ENCODE measurements at regions not wholly inside any gene's neighbourhood (a gene's known extent, or its start where the extent isn't known, plus 50 kb on each side); places are given as distances from the start of the nearest gene placed in this dataset.
"Not testable (repeated sequence)": the region's sequence is repeated elsewhere in the genome, so short reads cannot be mapped to it uniquely, and the experiment has no call there.

DNA sequence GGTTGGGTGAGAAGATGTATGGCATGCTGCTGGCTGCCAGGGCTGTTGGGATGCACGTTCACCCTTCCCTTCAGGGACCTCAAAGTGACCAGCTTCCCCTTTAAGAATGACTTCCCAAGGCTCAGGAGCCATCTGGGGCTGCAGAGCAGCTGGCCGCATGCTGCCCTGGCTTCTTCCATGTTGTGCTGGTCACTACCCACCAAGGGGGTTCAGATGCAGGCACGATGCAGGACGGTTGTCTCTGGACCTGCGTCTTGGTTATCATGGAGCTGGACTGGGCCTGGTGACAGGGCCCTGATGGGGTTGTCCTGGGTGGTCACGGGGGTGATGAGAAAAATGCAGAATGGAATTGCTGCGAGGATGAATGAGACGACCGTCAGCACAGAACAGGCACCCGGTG, 297.8 kb downstream of the POTED start:
- not testable (repeated sequence) for DNase-seq

DNA sequence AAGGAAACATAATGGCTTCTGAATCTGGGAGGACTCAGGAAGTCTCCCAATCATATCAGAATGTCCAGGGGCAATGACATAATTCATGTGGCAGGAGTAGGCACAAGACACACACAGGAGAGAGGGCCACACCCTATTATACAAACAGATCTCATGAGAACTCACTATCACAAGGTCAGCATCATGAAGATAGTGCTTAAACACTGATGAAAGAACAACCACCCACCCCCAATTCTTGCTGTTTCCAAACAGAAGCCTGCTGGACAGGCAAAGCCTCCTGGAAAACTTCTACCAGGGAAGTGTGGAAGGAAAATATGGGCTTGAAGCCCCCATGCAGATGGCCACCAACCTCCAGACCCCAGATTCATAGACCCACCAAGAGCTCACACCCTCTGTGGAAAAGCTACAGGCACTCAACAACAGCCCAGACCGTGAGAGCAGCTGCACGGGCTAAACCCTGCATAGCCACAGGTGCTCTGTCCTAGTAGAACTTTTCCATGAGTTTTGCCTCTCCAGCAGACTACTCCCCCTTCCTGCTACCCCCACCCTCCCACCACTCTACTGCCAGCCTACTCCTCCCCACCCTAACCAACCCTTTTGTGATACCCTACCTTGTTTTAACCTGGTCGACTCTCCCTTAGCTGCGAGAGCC, 287.1 kb downstream of the POTED start:
- DNase-seq, result not testable (repeated sequence)

DNA sequence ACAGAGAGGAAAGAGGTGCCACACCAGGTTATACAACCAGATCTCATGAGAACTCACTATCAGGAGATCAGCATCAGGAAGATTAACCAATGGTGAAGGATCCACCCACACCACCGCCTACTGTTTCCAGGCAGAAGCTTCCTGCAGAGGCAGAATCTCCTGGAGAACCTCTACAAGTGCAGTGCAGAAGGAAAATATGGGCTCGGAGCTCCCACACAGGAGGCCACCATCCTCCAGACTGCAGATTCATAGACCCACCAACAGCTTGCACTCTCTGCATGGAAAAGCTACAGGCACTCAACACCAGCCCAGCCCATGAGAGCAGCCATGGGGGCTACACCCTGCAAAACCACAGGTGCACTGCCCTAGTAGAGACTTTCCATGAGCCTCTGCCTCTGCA, 284.0 kb downstream of the POTED start:
- DNase-seq, result not testable (repeated sequence)

DNA sequence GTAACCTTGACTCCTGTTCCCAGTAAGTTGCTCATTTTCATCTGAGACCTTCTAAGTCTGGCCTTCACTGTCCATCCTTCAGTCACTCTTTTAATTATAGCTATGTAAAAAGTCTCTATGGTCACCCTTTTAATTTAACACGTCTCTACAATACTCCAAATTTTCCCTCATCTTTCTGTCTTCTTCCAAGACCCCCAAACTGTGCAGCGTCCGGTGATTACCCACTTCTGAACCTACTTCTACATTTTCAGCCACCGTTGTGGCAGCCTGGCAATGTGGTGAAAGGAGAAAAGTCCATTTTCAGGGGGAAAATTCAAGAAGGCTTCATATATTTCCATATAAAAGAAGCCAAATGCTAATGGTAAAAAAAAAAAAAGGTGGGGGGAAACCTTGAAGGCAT, 283.4 kb downstream of the POTED start:
- DNase-seq, result not testable (repeated sequence)

DNA sequence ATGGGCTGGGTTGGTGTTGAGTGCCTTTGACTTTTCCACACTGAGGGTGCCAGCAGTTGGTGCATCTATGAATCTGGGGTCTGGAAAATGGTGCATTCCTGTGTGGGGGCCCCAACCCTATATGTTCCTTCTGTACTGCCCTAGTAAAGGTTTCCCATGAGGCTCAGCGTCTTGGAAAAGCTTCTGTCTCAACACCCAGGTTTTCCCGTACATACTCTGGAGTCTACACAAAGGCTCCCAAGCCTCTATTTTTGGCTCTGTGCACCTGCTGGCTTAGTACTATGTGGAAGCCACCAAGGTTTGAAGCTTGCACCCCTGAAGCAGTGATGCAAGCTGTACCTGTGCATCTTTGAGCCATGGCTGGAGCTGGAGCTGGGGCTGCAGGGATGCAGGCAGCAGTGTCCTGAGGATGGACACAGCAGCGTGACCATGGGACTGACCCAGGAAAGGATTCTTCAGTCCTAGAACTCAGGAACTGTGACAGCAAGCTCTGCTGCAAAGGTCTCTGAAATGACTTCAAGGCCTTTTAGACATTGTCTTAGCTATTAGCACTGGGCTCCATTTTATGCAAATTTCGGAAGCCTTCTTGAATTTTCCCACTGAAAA, 282.7 kb downstream of the POTED start:
- not testable (repeated sequence) for DNase-seq

DNA sequence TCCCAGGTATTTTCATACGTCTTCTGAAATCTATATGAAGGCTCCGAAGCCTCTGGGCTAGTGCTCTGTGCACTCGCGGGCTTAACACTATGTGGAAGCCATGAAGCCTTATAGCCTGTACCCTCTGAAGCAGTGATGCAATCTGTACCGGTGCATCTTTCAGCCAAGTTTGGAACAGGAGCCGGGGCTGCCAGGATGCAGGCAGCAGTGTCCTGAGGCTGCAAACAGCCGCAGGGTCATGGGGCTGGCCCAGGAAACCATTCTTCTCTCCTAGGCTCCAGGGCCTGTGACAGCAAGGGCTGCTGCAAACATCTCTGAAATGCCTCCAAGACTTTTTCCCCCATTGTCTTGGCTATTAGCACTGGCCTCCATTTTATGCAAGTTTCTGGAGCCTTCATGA, 279.6 kb downstream of the POTED start:
- not testable (repeated sequence) for DNase-seq

DNA sequence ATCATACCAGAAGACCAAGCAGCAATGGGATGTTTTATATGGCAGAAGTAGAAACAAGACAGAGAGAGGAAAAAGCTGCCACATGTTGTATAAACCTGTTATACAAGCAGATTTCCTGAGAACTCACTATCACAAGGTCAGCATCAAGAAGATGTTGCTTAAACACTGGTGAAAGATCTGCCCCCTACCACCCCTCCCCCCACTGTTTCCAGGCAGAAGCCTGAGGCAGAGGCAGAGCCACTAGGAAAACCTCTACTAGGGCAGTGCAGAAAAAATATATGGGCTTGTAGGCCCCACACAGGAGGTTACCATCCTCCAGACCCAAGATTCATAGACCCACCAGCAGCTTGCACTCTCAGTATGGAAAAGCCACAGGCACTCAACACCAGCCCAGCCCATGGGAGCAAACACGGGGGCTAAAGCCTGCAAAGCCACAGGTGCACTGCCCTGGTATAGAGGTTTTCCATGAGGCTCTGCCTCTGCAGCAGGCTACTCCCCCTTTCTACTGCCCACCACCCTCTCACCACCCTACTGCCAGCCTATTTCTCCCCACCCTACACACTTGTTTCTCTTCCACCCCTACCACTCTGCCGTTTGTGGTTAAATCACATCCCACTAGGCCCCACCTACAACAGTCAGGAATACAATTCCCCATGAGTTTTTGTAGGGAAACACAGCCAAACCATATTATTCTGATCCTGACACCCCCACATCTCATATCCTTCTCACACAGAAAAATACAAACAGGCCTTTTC, 274.2 kb downstream of the POTED start:
- DNase-seq, result not testable (repeated sequence)

DNA sequence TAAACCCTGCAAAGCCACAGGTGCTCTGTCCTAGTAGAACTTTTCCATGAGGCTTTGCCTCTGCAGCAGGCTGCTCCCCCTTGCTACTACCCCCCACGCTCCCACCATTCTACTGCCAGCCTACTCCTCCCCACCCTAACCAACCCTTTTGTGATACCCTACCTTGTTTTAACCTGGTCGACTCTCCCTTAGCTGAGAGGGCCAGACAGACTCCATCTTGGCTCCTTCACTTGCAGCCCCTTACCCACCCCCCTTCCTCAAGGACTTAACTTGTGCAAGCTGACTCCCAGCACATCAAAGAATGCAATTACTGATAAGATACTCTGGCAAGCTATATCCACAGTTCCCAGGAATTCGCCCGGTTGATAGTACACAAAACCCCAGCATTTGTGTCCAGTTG, 267.9 kb downstream of the POTED start:
- not testable (repeated sequence) for DNase-seq

DNA sequence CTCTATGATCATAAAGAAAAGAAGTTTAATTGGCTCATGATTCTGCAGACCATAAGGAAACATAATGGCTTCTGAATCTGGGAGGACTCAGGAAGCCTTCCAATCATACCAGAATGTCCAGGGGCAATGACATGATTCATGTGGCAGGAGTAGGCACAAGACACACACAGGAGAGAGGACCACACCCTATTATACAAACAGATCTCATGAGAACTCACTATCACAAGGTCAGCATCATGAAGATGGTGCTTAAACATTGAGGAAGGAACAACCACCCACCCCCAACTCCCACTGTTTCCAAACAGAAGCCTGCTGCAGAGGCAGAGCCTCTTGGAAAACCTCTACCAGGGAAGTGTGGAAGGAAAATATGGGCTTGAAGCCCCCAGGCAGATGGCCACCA, 267.4 kb downstream of the POTED start:
- not testable (repeated sequence) for DNase-seq

DNA sequence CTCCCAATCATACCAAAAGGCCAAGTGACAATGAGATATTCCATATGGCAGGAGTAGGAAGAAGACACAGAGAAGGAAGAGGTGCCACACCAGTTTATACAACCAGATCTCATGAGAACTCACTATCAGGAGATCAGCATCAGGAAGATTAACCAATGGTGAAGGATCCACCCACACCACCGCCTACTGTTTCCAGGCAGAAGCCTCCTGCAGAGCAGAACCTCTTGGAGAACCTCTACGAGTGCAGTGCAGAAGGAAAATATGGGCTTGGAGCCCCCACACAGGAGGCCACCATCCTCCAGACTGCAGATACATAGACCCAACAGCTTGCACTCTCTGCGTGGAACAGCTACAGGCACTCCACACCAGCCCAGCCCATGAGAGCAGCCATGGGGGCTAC, 264.4 kb downstream of the POTED start:
- not testable (repeated sequence) for DNase-seq

DNA sequence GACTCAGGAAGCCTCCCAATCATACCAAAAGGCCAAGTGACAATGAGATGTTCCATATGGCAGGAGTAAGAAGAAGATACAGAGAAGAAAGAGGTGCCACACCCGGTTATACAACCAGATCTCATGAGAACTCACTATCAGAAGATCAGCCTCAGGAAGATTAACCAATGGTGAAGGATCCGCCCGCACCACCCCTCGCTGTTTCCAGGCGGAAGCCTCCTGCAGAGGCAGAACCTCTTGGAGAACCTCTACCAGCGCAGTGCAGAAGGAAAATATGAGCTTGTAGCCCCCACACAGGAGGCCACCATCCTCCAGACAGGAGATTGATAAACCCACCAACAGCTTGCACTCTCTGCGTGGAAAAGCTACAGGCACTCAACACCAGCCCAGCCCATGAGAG, 245.1 kb downstream of the POTED start:
- DNase-seq, result no peak

DNA sequence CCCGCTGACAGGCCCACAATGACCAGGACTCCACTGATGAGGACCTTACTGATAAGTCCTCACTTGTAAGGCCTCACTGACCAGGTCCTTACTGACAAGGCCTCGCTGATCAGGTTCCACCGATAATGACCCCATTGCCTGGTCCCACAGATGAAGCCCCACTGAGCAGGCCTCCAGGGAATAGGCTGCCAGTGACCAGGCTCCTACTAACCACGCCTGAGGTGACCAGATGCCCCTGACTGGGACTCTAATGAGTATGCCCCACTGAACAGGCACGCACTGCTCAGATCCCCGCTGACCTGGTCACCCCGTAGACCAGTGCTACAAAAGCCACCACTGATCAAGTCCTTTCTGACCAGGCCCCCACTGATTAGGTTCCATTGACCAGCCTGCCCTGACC, 241.2 kb downstream of the POTED start:
- DNase-seq, result not testable (repeated sequence)

DNA sequence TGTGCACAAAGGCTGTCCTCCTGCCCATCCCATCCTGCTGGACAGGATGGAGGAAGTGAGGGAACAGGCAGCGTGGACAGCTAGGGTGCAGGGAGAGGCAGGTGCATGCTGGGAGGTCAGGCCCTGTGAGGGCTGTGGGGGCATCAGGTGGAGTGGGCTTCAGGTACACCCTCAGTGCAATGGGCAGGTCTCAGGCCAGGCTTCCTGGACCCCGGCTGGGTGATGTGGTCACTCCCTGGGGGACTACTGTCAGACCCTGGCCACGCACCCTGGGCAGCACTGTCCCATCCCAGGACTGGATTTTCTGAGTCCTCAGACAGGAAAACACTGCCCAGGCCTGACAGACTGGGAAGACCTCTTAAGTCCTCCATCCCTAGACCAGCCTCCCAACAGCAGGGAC, 239.9 kb downstream of the POTED start:
- DNase-seq, result not testable (repeated sequence)

DNA sequence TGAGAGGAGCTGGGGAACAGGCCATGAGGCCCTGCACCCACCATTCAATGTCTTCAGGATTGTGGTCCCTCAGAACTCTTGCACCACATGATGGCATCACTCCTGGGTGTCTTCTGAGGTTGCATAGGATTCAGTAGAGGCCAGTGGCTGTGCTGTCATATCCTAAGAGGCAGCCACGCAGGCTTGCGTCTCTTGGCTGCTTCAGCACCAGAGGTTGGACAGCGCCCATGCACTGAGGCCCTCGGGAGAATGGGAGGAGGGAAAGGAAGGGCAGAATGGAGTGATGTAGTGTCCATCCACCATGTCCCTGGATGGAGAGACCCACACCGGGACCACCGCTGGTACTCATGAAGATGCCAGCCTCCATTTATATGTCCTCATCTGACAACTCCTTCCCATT, 237.1 kb downstream of the POTED start:
- not testable (repeated sequence) for DNase-seq

DNA sequence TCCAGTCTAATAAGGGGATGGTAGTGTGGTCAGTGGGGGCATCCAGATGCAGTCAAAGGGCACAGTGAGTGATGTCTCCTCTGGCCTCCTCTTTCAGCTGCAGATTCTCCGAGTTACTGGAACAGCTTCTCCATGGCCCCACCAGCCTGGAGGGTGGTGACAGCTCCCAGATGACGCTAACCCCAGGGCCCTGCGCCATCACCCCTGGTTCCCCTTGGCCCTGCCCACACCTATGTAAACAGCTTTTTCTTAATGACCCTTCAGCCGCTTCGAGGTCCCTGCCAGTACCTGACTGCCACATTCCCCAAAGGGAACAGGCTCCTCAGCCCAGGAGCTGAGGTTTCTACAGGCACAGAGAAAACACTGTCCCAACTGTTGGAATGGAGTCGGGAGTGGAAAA, 235.0 kb downstream of the POTED start:
- DNase-seq, result not testable (repeated sequence)

DNA sequence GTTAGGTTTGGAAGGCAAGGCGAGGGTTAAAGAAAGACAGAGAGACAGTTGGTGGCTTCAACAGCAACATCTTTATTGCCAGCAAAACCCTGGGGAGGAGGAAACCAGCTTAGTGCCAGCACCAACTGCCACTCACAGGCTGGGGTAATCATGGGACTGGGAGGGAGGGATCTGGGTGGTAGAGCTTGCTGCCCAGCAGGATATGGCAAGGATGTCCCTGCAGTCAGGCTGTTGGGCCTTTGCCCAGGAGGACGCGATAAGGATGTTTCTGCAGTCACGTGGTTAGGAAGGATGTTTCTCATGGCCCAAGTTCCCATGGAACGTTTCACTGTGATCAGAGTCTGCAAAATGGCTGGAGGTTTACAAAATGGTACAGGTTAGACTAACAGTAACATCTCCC, 233.5 kb downstream of the POTED start:
- DNase-seq, result not testable (repeated sequence)

DNA sequence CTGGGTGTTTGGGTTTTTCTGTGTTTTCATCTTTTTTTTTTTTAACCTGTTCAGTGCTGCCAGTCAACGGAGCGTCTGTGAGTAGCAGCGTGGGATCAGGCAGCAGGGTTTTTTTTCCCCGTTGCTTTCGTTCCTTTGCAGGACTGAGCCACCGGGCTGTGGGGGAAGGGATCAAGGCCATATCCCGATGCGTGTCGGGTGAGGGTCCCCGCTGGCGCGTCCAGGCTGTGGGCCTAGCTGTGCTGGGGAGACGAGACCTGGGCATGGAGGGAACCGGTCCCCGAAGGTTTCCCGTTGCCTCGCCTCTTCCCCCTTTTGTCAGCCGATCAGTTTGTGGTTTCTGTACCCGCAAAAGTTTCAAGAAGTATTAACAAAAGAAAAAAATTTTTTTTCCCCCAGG, 218.1 kb downstream of the POTED start:
- not testable (repeated sequence) for DNase-seq

DNA sequence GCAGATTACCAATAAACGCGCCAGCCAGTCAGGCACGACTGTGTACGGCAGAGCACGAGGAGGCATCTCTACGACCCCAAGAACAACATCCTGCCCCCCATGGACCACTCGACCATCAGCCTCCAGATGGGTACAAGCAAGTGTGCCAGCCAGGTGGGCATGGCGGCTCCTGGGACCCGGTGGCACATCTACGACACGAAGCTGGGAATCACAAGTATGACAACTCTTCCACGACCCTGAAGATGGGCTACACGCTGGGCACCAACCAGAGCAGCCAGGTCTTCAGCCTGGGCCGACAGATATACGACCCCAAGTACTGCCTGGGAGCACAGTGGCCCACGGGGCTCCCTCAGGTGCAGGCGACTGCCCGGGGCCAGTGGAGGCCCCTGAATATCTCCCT, 217.6 kb downstream of the POTED start:
- DNase-seq, result no peak

DNA sequence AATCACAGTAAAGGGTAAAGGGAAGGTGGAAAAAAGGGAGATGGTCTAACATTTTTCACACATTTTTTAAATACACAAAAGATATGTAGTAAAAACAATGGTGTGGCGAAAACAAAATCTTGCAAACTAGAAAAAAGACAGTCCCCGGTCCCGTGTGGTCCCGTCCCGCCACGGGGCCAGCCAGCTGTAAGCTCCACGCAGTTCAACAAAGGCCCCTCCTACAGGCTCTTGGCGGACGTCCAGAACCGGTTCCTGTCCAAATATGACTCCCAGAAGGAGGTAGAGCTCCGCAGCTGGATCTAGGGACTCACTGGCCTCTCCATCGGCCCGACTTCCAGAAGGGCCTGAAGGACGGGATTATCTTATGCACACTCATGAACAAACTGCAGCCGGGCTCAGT, 216.9 kb downstream of the POTED start:
- DNase-seq, result not testable (repeated sequence)

DNA sequence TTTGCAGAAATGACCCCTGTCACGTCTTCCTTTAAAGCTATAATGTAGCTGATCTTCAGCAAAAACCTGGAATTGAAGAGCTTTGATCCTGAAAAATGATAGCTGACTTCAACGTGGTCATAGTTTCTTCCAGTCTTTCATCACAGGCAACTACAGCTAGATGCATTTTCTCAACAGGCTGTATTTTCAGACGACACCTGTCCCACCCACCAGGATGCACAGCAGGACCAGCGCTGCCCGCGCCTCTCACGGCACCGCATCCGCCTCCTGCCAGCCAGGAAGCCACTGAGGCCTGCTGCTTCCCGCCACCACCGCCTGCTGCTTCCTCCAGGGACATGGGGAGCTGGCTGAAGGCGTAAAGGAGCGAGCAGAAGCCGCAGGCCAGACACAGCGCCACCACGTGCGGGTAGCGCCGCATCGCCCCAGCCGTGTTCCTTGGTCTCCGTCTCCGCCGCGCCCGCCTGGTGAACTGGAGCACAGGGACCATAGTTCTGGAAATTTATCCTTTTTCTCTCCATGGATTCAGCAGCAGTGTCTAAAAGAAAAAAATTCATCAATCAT, 215.7 kb downstream of the POTED start:
- DNase-seq, result not testable (repeated sequence)

DNA sequence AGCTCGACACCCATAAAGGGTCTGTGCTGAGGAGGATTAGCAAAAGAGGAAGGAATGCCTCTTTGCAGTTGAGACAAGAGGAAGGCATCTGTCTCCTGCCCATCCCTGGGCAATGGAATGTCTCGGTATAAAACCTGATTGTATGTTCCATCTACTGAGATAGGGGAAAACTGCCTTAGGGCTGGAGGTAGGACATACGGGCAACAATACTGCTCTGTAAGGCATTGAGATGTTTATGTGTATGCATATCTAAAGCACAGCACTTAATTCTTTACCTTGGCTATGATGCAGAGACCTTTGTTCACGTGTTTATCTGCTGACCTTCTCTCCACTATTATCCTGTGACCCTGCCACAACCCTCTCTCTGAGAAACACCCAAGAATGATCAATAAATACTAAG, 210.7 kb downstream of the POTED start:
- not testable (repeated sequence) for DNase-seq

DNA sequence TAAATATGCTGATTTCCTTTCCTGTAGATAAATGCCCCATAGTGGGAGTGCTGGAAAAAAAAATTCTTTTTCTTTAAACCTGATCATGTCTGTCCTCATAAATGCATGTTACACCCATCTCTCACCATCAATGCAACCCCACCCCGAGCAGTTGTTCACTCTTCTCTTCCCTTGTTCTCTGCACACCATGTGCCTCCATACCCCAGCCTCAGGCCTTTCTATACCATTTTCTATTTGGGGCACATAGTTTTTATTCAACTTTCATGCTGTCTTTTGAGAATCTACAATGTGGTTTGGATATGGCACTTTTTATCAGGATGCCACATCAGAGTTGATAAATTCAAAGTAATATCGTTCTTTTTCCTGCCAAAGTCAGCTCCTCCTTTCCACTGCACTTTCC, 202.6 kb downstream of the POTED start:
- DNase-seq, result not testable (repeated sequence)

DNA sequence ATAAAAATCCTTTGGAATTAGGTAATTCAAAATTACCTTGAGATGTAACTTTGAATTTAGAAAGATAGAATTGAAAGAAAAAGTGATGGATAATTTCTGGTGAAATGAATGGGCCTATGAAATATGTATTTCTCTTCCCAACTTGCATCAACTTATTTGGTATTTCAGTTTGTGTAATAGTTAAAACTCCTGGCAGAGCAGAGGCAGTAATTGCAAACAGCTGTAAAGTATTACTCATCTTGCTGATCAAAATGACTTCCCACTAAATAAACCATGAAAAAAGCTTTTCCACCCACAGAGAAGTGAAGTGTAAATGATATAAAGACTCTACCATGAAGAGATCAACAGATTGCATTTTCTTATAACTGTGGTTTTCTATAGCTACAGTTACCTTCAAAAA, 201.0 kb downstream of the POTED start:
- not testable (repeated sequence) for DNase-seq

DNA sequence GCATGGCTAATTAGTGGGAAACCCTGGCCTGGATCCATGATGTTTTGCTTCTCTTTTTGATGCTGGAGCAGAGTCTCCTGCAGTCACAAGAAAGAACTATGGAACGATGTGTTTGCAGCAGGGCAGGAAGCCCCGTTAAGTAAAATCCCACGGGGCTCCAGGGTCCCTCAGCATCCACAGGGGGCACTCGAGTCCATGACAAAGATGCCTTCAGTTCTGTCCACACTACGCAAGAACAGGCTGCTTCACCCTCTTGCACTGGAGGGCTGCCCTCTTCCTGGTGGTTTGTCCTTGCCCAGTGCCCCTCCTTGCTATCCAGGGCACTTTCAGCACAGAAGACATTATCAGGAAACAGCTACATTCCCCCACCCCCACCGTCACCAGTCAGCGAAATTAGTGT, 196.9 kb downstream of the POTED start:
- not testable (repeated sequence) for DNase-seq

Data from DMS79 (cell line).